ENCODE measurements at regions not wholly inside any gene's neighbourhood (a gene's known extent, or its start where the extent isn't known, plus 50 kb on each side); places are given as distances from the start of the nearest gene placed in this dataset.

DNA sequence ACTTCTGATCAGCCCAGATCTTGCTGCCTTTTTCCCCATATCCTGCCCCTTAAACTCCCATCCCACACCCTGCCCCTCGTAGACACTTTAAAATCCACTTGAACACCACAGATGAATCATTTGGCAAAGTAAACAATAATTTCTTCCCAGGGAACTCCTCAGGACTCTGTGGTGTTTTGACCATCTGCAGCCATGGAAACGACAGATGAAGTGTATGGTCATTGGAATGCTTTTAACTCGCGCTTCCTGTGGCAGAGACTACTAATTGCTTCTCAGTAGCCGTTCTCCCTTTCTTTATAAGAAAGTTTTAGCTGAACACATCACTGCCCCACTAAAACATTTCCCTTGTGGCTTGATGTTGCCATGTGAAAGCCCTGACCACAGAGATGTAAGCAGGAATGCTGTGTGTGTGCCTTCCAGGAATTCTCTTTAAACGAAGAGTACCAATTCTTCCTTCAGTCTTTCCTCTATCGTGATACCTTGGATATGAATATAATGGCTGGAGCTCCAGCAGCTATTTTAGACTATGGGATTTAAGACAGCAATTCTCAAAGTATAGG is 92.7 kb upstream of the PARD3B start:
- no peaks in the 10 kb centered on the region for H4K20me1 ChIP-seq (ENCODE audit: insufficient read depth, poor library complexity, severe bottlenecking)
- H2AFZ ChIP-seq = no peak overlapping the region
- peaks cover 19% of the 10 kb centered on the region for H3K4me1 ChIP-seq (ENCODE audit: insufficient read depth)
- no peaks in the 10 kb centered on the region for H3K36me3 ChIP-seq (replicated peaks; ENCODE audit: insufficient read depth, low read depth)
- H3K4me3 ChIP-seq = no peak overlapping the region
- TF ChIP-seq EZH2phosphoT487 (IDR thresholded peaks at IDR 0.05; ENCODE audit: low read depth, severe bottlenecking, unreplicated experiment) (no peak), EZH2 (IDR thresholded peaks at IDR 0.05; ENCODE audit: borderline replicate concordance) (no peak)
- TF ChIP-seq, protein P1, sequence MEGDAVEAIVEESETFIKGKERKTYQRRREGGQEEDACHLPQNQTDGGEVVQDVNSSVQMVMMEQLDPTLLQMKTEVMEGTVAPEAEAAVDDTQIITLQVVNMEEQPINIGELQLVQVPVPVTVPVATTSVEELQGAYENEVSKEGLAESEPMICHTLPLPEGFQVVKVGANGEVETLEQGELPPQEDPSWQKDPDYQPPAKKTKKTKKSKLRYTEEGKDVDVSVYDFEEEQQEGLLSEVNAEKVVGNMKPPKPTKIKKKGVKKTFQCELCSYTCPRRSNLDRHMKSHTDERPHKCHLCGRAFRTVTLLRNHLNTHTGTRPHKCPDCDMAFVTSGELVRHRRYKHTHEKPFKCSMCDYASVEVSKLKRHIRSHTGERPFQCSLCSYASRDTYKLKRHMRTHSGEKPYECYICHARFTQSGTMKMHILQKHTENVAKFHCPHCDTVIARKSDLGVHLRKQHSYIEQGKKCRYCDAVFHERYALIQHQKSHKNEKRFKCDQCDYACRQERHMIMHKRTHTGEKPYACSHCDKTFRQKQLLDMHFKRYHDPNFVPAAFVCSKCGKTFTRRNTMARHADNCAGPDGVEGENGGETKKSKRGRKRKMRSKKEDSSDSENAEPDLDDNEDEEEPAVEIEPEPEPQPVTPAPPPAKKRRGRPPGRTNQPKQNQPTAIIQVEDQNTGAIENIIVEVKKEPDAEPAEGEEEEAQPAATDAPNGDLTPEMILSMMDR (IDR thresholded peaks at IDR 0.05; ENCODE audit: poor library complexity) = no peak
- 24% methylated on average over 7 of the region's 7 CpGs for WGBS (ENCODE audit: low lambda C conversion rate, missing lambda C conversion rate)
- H3K27ac ChIP-seq = peak overlapping the region; percentile 64
- H3K9me2 ChIP-seq (replicated peaks; ENCODE audit: insufficient read depth) = no peaks in the 10 kb centered on the region
- H3K27me3 ChIP-seq = no peaks in the 10 kb centered on the region
- DNase-seq (ENCODE audit: low spot score) = peak; percentile 77
- H3K79me2 ChIP-seq = no peaks in the 10 kb centered on the region
- H3K4me2 ChIP-seq = peak overlapping the region; percentile 47
- no peaks in the 10 kb centered on the region for H3K9me3 ChIP-seq (ENCODE audit: low read depth)

DNA sequence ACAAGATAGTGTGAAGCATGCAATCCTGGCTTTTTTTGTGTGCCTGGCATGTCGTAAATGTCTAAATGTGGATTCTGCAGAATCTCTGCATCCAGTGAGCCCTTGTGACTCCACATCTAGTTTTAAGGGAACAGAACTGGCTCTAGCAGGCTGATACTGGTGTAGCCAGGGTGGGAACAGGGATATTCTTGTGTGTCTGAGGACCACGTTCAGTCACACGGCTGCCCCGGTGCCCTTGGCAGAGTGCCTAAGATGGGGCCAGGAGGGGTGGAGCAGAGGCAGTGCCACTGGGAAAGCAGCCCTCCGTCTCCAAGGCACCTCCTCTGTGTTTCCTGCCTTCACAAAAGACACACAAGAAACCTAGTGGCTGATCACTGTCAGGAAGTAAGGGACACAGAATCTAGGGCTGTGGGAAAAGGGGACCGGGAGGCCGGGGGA is 91.5 kb upstream of the PARD3B start:
- H3K27ac ChIP-seq = peak overlapping the region; percentile 64
- no peak overlapping the region for H3K4me3 ChIP-seq
- DNase-seq (ENCODE audit: low spot score) = peak; percentile 54
- H3K4me2 ChIP-seq = peak overlapping the region; percentile 47
- no peaks in the 10 kb centered on the region for H3K9me2 ChIP-seq (replicated peaks; ENCODE audit: insufficient read depth)
- WGBS (ENCODE audit: low lambda C conversion rate, missing lambda C conversion rate) = 39% methylated on average over 7 of the region's 7 CpGs
- H3K36me3 ChIP-seq (replicated peaks; ENCODE audit: insufficient read depth, low read depth) = no peaks in the 10 kb centered on the region
- H3K9me3 ChIP-seq (ENCODE audit: low read depth) = no peaks in the 10 kb centered on the region
- peaks cover 19% of the 10 kb centered on the region for H3K4me1 ChIP-seq (ENCODE audit: insufficient read depth)
- H3K27me3 ChIP-seq = no peaks in the 10 kb centered on the region
- H3K79me2 ChIP-seq = no peaks in the 10 kb centered on the region
- peak overlapping the region; percentile 51 for H2AFZ ChIP-seq
- TF ChIP-seq, protein P1 (IDR thresholded peaks at IDR 0.05; ENCODE audit: poor library complexity) = no peak
- TF ChIP-seq EZH2 (IDR thresholded peaks at IDR 0.05; ENCODE audit: borderline replicate concordance) (no peak), EZH2phosphoT487 (IDR thresholded peaks at IDR 0.05; ENCODE audit: low read depth, severe bottlenecking, unreplicated experiment) (no peak)
- H4K20me1 ChIP-seq (ENCODE audit: insufficient read depth, poor library complexity, severe bottlenecking) = no peaks in the 10 kb centered on the region

DNA sequence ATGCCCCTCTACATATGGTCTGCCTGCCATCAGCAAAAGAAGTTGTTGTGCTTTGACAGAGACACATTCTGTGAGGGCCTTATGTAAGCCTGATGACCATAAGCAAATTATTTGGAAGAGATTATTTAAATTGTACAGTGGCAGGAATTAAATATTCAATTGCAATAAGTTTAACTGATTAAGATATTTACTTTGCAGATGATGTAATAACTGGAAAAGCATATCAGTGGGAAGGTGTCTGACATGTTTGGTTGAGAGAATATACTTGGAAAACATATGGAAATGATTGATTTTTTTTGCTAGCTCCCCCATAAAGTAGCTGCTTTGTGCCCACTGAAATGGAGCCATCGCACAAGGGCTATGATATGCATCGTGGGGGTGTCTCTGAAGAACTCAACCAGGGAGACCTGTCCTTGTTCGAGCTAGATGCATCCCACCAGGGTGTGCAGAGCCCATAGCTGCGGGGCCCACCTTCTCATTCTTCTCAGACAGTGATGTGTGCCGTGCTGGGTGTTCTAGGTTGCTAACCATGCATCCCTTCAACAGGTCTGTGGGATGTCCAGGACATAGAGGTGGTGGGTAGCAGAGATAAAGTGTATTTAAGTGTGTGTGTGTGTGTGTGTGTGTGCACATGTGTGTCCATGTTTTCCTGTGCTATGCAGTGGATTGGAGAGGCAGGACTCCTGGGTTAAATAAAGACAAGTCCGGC is 90.4 kb upstream of the PARD3B start:
- no peaks in the 10 kb centered on the region for H3K27me3 ChIP-seq
- no peaks in the 10 kb centered on the region for H3K9me2 ChIP-seq (replicated peaks; ENCODE audit: insufficient read depth)
- no peaks in the 10 kb centered on the region for H3K9me3 ChIP-seq (ENCODE audit: low read depth)
- peaks cover 19% of the 10 kb centered on the region for H3K4me1 ChIP-seq (ENCODE audit: insufficient read depth)
- H3K4me3 ChIP-seq = no peak overlapping the region
- no peaks in the 10 kb centered on the region for H4K20me1 ChIP-seq (ENCODE audit: insufficient read depth, poor library complexity, severe bottlenecking)
- H3K79me2 ChIP-seq = no peaks in the 10 kb centered on the region
- no peak overlapping the region for H3K4me2 ChIP-seq
- no peak for DNase-seq (ENCODE audit: low spot score)
- H3K36me3 ChIP-seq (replicated peaks; ENCODE audit: insufficient read depth, low read depth) = no peaks in the 10 kb centered on the region
- 93% methylated on average over 6 of the region's 6 CpGs for WGBS (ENCODE audit: low lambda C conversion rate, missing lambda C conversion rate)
- TF ChIP-seq EZH2phosphoT487 (IDR thresholded peaks at IDR 0.05; ENCODE audit: low read depth, severe bottlenecking, unreplicated experiment) = no peak
- no peak for TF ChIP-seq EZH2 (IDR thresholded peaks at IDR 0.05; ENCODE audit: borderline replicate concordance)
- TF ChIP-seq, protein P1 (IDR thresholded peaks at IDR 0.05; ENCODE audit: poor library complexity) = no peak
- peak overlapping the region; percentile 8 for H3K27ac ChIP-seq
- H2AFZ ChIP-seq = no peak overlapping the region
